Myocyte (in vitro differentiated cells): ENCODE measurements at regions not wholly inside any gene's neighbourhood (a gene's known extent, or its start where the extent isn't known, plus 50 kb on each side); places are given as distances from the start of the nearest gene placed in this dataset.
"Not testable (repeated sequence)": the region's sequence is repeated elsewhere in the genome, so short reads cannot be mapped to it uniquely, and the experiment has no call there.

ENCODE experiments used
- DNase-seq: peaks from one replicate; pipeline ENCODE4 v3.0.0-alpha.2; 2012; ENCODE audit warnings: low read depth

DNA sequence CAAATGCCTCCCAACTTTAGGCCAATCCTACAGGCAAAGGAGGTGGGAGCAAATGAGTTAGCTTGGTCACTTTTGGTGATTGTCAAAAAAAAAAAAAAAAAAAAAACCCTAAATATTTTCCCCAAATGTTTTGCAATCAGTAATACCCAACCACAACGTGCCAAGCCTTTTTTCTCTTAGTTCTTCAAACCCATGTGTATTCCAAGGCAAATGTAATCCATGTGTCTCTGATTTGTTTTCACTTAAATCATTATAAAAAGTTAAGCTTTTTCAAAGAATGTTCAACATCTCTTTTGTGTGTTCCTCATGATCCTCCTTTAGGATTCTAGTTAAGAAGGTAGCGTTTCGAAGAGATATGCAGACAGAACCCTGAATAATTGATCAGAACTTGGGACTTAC is 328.4 kb downstream of the PAPSS1 start:
- no peak for DNase-seq

- DNase-seq = no peak
These were observed 328.9 kb downstream of the PAPSS1 start for GRCh38 chr4:107391009-107391629.

DNA sequence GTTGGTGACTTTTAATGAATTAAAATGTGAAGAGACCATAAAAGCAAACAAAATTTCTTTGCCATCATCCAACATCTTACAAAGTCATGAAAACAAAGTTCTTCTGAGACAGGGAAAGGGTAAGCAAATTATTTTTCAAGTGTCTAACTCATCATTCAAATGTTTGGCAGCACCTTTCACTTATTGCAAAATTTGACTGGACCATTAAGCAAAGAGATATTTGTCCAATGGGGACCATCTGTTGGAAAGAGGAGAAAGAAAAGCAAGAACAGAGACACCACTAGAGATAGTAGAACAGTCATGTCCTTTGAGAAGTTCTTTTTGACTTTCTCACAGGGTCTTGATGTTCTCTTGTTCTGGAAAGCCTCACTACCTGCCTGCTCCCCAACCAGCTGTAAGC is 330.1 kb downstream of the PAPSS1 start:
- no peak for DNase-seq

DNA sequence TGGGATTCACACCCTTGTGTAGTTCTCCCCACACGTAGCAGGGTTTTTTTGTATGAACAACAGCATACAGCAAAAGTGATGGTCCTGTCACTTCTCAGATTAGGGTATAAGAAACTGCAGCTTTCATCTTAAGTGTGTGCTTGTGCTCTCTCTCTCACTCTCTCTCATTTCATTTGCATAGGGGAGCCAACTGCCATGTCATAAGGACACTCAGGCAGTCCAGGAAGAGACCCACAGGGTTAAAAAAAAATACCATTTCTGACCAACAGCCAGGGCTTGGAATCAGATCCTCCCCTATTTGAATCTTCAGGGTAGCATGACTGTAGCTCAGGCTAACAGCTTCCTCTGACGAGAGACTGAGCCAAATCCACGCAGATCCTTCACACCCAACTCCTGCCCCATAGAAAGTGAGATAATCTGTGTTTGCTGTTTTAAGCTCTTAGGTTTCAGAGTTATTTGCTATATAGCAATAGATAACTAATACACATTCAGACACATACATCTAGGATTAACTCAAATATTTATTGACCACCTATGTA is 331.2 kb downstream of the PAPSS1 start:
- no peak for DNase-seq

GRCh38 chr4:107380836-107381438 is 339.1 kb downstream of the PAPSS1 start:
- DNase-seq = no peak

DNA sequence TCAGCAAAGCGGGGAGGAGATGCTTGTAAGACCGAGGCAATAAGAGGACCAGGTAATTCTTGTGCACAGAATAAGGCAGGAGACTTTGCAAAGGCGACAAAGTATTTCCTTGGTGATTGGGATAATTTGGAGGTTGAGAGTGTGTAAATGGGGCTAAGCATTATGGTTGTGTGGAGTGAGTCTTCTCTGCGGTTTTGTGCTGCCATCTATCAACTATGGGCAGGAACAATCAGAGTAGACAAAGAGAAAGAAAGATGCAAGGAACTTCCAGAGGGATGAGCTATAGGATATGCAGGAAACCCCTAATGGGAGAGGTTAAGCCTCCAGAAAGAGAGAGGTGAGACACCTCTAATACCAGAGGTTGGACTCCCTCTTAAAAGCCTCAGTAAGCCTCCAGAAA is 339.8 kb downstream of the PAPSS1 start:
- no peak for DNase-seq

DNA sequence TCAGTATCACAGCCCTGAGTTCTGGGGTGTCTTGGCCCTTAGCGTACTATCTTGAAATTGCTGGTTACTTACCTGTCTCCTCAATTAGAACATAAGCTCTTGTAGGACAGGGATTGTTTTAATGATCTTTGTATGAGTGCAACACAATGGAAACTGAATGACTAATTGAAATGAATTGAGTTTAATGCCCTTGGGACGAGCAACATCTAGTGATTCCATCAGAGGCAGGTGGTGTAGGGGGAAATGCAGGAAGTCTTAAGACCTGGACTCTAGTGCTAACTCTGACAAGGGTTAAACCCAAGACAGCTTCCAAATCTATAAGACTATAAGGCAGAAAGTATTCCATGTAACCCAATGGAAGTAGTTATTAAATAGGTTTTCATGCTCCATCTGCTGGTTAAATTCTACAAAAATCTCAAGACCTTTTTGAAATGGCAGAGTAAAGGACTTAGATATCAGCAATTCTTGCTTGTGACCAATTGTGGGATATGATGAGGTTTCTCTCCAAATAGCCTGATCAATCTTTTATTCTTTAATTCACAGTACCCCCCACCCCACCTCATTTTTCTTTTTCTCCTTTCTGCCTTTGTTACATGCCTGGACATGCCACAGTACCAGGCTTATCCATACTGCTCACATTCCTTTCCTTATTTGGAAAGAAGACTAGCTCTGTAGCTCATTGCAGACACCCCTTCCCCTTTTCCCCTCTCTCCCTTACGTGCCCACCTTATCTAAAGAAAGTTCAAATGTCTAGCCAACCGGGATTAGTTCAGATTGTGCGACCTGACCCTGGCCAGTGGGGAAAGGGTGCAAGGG is 340.8 kb downstream of the PAPSS1 start:
- peak; percentile 52 for DNase-seq

- no peak for DNase-seq
These were observed 340.2 kb upstream of the DKK2 start for GRCh38 chr4:107376293-107376692.

GRCh38 chr4:107366900-107367299 is 330.8 kb upstream of the DKK2 start:
- no peak for DNase-seq

DNA sequence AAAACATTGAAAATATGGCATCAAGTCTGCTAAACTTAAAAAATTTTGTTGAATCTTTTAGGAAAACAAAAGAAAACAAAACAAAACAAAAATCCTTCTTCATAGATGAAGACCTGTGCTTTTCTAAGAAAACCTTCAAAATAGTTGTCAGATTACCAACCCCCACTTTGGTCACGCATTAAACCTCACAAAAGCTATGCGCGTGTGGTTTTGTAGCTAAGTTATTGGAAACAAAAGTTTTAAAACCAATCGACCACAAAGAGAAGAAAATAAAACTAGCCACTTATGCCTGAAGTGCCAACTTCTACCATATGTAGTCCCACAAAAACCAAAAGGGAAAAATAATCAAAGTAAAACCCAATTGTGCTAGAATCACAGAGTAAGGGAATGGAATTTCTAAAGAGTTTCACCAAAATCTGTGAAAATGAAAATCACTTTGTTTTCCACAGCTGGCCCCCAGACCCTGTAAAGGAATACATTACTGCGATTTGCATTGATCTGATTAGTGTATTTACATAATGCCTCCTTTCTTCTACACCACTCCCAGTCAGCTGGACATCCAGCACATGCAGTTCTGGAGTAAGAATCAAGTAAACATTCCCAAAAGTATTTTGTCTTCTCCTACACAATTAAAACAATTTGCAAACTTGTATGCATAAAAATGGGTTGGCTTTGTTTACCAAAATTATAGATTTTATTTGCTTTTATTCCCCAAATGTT is 330.1 kb upstream of the DKK2 start:
- no peak for DNase-seq

DNA sequence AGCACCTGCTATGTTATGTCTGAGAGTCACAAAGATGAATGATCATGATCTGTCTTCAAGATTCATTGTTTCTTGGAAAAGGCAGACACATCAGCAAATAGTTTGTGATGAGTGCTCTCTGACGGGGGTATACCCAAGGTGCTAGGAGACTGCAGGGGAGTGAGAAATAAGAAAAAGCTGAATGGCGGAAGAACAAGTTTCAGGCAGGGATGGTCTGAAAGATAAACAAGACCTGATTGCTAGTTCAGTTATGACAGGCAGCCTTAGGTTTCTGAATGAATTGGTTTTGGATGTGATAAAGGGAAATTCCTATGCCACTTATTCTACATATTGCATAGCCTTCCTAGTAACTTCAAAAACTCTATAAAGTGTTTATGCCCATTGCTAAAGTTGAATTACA is 327.0 kb upstream of the DKK2 start:
- no peak for DNase-seq

DNA sequence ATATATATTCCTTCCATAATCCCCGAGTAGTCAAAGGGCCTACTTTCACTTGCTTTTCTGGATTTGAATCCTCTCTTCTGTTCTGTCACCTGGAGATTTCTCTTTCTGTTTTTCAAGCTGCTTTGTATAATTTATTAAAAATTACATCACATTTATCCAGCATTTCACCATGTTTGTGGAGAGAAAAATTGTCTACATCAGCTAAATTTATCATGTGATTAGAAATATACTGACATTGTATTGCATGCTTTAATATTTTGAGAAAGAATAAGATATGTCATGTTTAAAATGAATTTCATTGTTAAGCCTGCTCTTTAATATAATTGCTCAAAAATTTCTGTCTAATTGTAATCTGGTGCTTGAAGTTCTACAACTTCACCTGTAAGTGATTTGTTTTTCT is 323.1 kb upstream of the DKK2 start:
- DNase-seq = no peak

DNA sequence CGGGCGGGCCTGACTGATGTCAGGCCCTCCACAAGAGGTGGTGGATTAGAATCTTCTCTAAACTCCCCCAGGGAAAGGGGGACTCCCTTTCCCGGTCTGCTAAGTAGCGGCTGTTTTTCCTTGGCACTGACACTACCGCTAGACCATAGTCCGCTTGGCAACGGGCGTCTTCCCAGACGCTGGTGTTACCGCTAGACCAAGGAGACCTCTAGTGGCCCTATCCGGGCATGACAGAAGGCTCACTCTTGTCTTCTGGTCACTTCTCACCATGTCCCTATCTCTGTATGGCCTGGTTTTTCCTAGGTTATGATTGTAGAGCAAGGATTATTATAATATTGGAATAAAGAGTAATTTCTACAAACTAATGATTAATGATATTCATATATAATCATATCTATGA is 318.2 kb upstream of the DKK2 start:
- not testable (repeated sequence) for DNase-seq

DNA sequence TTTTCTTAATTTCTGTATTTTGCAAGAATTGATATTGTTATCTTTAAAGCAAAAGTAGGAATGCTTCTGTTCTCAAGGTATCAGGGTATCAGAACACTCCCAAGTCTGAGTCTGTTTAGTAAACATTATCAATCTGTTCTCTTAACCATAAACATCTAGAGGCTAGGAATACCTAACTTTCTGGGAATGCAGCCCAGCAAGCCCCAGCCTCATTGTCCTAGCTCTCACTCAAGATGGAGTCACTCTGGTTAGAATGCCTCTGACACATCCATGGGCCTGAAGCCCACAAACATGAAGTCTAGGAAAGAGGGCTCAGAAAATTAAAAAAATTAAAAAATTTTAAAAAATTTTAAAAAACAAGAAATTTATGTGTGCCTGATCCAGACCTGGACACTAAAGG is 315.1 kb upstream of the DKK2 start:
- DNase-seq = no peak

GRCh38 chr4:107349732-107350131 is 313.6 kb upstream of the DKK2 start:
- DNase-seq = no peak

DNA sequence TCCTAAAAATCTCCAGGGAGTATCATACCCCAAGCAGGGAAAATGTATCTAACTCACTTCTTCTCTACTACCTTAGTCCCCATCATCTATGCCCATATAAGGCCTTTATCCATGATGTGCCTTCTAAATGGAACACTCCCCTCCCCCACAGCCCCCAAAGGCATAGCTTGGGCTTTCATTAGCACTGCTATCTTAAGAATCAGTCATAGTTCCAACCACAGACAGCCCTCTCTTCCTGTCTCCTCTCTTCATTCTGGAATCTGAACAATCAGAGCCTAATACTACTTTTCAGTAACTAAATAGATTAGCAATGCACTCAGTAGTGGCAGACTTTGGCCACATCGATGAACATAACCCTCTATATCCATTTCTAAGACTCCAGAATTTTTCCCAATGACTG is 313.2 kb upstream of the DKK2 start:
- DNase-seq = peak; percentile 53

- DNase-seq = no peak
These were observed 312.3 kb upstream of the DKK2 start for GRCh38 chr4:107348188-107349050.

DNA sequence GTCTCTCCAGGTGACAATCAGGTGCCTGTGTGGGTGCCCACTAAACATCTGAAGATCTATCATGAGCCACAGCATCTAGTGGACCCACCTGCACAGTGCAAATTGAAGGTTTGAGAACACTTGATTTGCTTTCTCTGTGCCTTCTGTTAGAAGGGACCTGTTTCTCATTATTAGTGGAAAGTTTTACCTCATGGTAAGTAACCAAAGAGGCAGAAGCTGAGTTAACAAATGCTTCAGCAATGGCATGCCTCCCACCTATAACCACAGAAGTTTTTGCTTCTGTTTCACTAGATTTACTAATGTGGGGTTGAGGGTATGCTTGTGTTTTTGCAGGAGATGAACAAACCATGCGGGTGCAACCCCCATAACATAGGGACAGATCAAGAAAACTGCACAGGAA is 297.4 kb upstream of the DKK2 start:
- DNase-seq = no peak

DNA sequence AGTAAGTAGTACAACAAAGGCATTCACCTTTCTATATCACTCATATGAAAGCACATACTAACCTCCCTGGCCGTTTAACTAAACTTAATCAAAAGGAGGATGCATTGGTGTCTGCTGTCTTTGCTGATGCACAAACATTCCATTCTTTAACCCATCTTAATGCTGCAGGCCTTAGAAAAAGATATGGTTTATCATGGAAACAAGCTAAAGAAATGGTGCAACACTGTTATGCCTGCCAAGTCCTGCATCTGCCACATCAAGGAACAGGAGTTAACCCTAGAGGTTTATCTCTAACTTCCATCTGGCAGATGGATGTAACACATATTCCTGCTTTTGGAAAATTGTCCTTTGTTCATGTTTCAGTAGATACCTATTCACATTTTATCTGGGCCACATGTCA is 296.5 kb upstream of the DKK2 start:
- not testable (repeated sequence) for DNase-seq

DNA sequence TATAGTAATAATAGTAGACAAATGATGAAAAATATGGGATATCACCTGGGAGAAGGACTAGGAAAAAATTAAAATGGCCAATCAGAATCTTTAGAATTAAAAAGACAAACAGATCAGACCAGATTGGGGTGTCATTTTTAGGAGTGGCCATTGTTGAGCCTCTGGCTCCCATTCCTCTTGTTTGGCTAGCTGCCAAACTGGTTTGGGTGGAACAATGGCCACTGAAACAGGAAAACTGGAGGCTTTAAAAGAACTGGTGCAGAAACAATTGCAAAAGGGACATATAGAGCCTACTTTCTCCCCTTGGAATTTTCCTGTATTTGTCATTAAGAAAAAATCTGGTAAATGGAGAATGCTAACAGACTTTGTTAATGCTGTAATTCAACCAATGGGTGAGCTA is 294.8 kb upstream of the DKK2 start:
- DNase-seq = no peak

- DNase-seq = no peak
These were observed 283.3 kb upstream of the DKK2 start for GRCh38 chr4:107319386-107319785.
